ENCODE measurements at regions not wholly inside any gene's neighbourhood (a gene's known extent, or its start where the extent isn't known, plus 50 kb on each side); places are given as distances from the start of the nearest gene placed in this dataset.

GRCh38 chr5:18765304-18765703 lies 1131.0 kb downstream of the TAF11L14 start:
- FAIRE-seq (no peak), DNase-seq (ENCODE audit: low spot score) (no peak), ATAC-seq (no peak)
- in situ Hi-C loops (cut with HindIII; ENCODE audit: extremely low pct_ligation_motif_present, low pct_unique_long_range_greater_than_20kb) = no loop called here
- Histone ChIP-seq H3K79me2 (ENCODE audit: insufficient read depth, low read length) (no peaks in the 10 kb centered on the region), H3K36me3 (replicated peaks in 1 of 2; ENCODE audit: control insufficient read depth in 1 of 2, insufficient read depth in 2 of 2, low read length in 2 of 2) (no peaks in the 10 kb centered on the region), H4K20me1 (ENCODE audit: insufficient read depth, low read length) (no peaks in the 10 kb centered on the region), H3K4me3 (replicated peaks in 1 of 3; ENCODE audit: insufficient read depth in 1 of 3, low read depth in 2 of 3, low read length in 3 of 3) (no peak overlapping the region), H3K27me3 (ENCODE audit: control insufficient read depth in 1 of 2, insufficient read depth in 2 of 2, low read length in 2 of 2) (no peaks in the 10 kb centered on the region), H3K9me3 (ENCODE audit: low read length) (no peaks in the 10 kb centered on the region), H3K9ac (ENCODE audit: insufficient read depth, low read depth, low read length) (no peak overlapping the region), H3K27ac (ENCODE audit: extremely low read length, insufficient read depth, low read length) (no peak overlapping the region), H3K4me2 (ENCODE audit: low read depth, low read length) (no peak overlapping the region), H2AFZ (ENCODE audit: low read length) (no peak overlapping the region), H3K4me1 (ENCODE audit: insufficient read depth, low read length) (no peaks in the 10 kb centered on the region)
- ChIA-PET CTCF (ENCODE audit: low intra/inter-chr PET ratio, low total read pairs) (no interaction called here), POLR2A (no interaction called here)
- TF ChIP-seq MAFF (IDR thresholded peaks at IDR 0.05; ENCODE audit: low read depth, low read length) = peak; percentile 79
- TF ChIP-seq MAFK (conservative IDR thresholded peaks at IDR 0.05 in 1 of 2, IDR thresholded peaks at IDR 0.05 in 1 of 2; ENCODE audit: low read length in 2 of 2) = peak; percentile 69 to 83
- no peak for TF ChIP-seq ZNF749 (CRISPR knock-in tag; IDR thresholded peaks at IDR 0.05; ENCODE audit: borderline replicate concordance)
- BruUV-seq (replicated peaks) = no TSS peak
- WGBS (ENCODE audit: low lambda C conversion rate) = 41% methylated on average over 2 of the region's 2 CpGs
- intact Hi-C loops (cut with micrococcal nuclease; ENCODE audit: unreplicated experiment) = no loop called here

- ChIA-PET POLR2A (no interaction called here), CTCF (ENCODE audit: low intra/inter-chr PET ratio, low total read pairs) (no interaction called here)
- Histone ChIP-seq H3K36me3 (replicated peaks in 1 of 2; ENCODE audit: control insufficient read depth in 1 of 2, insufficient read depth in 2 of 2, low read length in 2 of 2) (no peaks in the 10 kb centered on the region), H3K4me3 (replicated peaks in 1 of 3; ENCODE audit: insufficient read depth in 1 of 3, low read depth in 2 of 3, low read length in 3 of 3) (no peak overlapping the region), H3K4me2 (ENCODE audit: low read depth, low read length) (no peak overlapping the region), H2AFZ (ENCODE audit: low read length) (no peak overlapping the region), H3K4me1 (ENCODE audit: insufficient read depth, low read length) (no peaks in the 10 kb centered on the region), H3K79me2 (ENCODE audit: insufficient read depth, low read length) (no peaks in the 10 kb centered on the region), H3K9ac (ENCODE audit: insufficient read depth, low read depth, low read length) (no peak overlapping the region), H3K27me3 (ENCODE audit: control insufficient read depth in 1 of 2, insufficient read depth in 2 of 2, low read length in 2 of 2) (no peaks in the 10 kb centered on the region), H3K9me3 (ENCODE audit: low read length) (no peaks in the 10 kb centered on the region), H4K20me1 (ENCODE audit: insufficient read depth, low read length) (no peaks in the 10 kb centered on the region), H3K27ac (ENCODE audit: extremely low read length, insufficient read depth, low read length) (no peak overlapping the region)
- no peak for DNase-seq (ENCODE audit: low spot score)
- no peak for ATAC-seq
- intact Hi-C loops (cut with micrococcal nuclease; ENCODE audit: unreplicated experiment) = no loop called here
- FAIRE-seq = no peak
- no TSS peak for BruUV-seq (replicated peaks)
- in situ Hi-C loops (cut with HindIII; ENCODE audit: extremely low pct_ligation_motif_present, low pct_unique_long_range_greater_than_20kb) = no loop called here
- no peak for TF ChIP-seq ZNF510 (CRISPR knock-in tag; IDR thresholded peaks at IDR 0.05; ENCODE audit: low read depth)
- peak; percentile 72; the same call in 1 of the 2 replicates for TF ChIP-seq RAD51 (IDR thresholded peaks at IDR 0.05; ENCODE audit: borderline replicate concordance)
- 7% methylated on average over 6 of the region's 6 CpGs for WGBS (ENCODE audit: low lambda C conversion rate)
These were observed 1136.9 kb downstream of the TAF11L14 start for GRCh38 chr5:18771097-18771610.

All from HepG2 (cell line).